CD14-positive monocyte (primary cell): ENCODE measurements at regions not wholly inside any gene's neighbourhood (a gene's known extent, or its start where the extent isn't known, plus 50 kb on each side); places are given as distances from the start of the nearest gene placed in this dataset.
A peak's percentile ranks its signal among the peaks of the same experiment; 100 is the strongest.

Experiments used
- DNase-seq, 3 donors: peaks; one replicate each; pipeline ENCODE4 v3.0.0-alpha.2; 2011 to 2022
- H2AFZ ChIP-seq: 2 replicates; pipeline ENCODE4 v1.6.0; 2012; ENCODE audit warnings: mild to moderate bottlenecking, low read depth, low read length, inconsistent platforms; ENCODE audit not compliant: insufficient read depth, poor library complexity, severe bottlenecking
- H3K27ac ChIP-seq, 2 donors: 1 replicate in 1 of 2; 2 replicates in 1 of 2; pipeline ENCODE4 v1.5.1; 2012 to 2013; ENCODE audit warnings: low read length in 2 of 2, control low read depth in 1 of 2, inconsistent platforms in 1 of 2, low read depth in 1 of 2, mild to moderate bottlenecking in 1 of 2
- H3K27me3 ChIP-seq, 2 donors: one replicate each; pipeline versions ENCODE4 v1.6.0 to v1.6.1; 2011 to 2013; ENCODE audit warnings: low read length in 2 of 2; ENCODE audit not compliant: control insufficient read depth in 2 of 2, insufficient read depth in 2 of 2
- H3K36me3 ChIP-seq, 2 donors: replicated peaks in 1 of 2; 1 replicate in 1 of 2; 2 replicates in 1 of 2; pipeline versions ENCODE4 v1.5.1 to v1.6.1; 2012 to 2013; ENCODE audit warnings: low read length in 2 of 2, control low read depth in 1 of 2, inconsistent platforms in 1 of 2, mild to moderate bottlenecking in 1 of 2; ENCODE audit not compliant: insufficient read depth in 2 of 2, control insufficient read depth in 1 of 2
- H3K4me1 ChIP-seq, 2 donors: 1 replicate in 1 of 2; 2 replicates in 1 of 2; pipeline versions ENCODE4 v1.5.1 to v1.6.1; 2012 to 2013; ENCODE audit warnings: low read length in 2 of 2, control low read depth in 1 of 2, inconsistent platforms in 1 of 2, mild to moderate bottlenecking in 1 of 2, moderate library complexity in 1 of 2; ENCODE audit not compliant: insufficient read depth in 2 of 2, control insufficient read depth in 1 of 2
- H3K4me2 ChIP-seq: replicated peaks from 2 replicates; pipeline ENCODE3; 2012; ENCODE audit warnings: low read length, moderate library complexity, mild to moderate bottlenecking; ENCODE audit not compliant: poor library complexity, severe bottlenecking; ENCODE audit errors: extremely low read depth
- H3K4me3 ChIP-seq, 3 experiments: fragments of 200-600 bp in 1 of 3; sonication (generic) in 1 of 3; replicated peaks in 1 of 3; 1 replicate in 2 of 3; 2 replicates in 1 of 3; pipeline ENCODE4 v1.5.1; 2011 to 2013; ENCODE audit warnings: low read length in 3 of 3, mild to moderate bottlenecking in 3 of 3, control low read depth in 2 of 3, low read depth in 2 of 3, inconsistent platforms in 1 of 3, moderate library complexity in 1 of 3
- H3K79me2 ChIP-seq: 2 replicates; pipeline ENCODE4 v1.6.0; 2012; ENCODE audit warnings: mild to moderate bottlenecking, control low read depth, inconsistent platforms, low read length, moderate library complexity; ENCODE audit not compliant: insufficient read depth
- H3K9ac ChIP-seq: 2 replicates; pipeline ENCODE4 v1.6.0; 2017; ENCODE audit warnings: low read length, mild to moderate bottlenecking; ENCODE audit not compliant: insufficient read depth, poor library complexity, severe bottlenecking
- H3K9me3 ChIP-seq, 2 donors: replicated peaks in 1 of 2; 1 replicate in 1 of 2; 2 replicates in 1 of 2; pipeline versions ENCODE4 v1.5.1 to v1.6.1; 2012 to 2013; ENCODE audit warnings: low read length in 2 of 2, control low read depth in 1 of 2; ENCODE audit not compliant: control insufficient read depth in 1 of 2, insufficient read depth in 1 of 2
- H4K20me1 ChIP-seq: 2 replicates; pipeline ENCODE4 v1.6.0; 2012; ENCODE audit warnings: mild to moderate bottlenecking, low read length, control low read depth, moderate library complexity; ENCODE audit not compliant: insufficient read depth
- H3K27ac Mint-ChIP-seq, 7 donors: one replicate each; pipeline ENCODE4 v1.8.0; 2020; ENCODE audit warnings: mild to moderate bottlenecking in 7 of 7, mixed read lengths in 7 of 7, moderate library complexity in 6 of 7, inconsistent platforms in 2 of 7
- H3K27me3 Mint-ChIP-seq, 3 donors: one replicate each; pipeline ENCODE4 v1.8.0; 2021 to 2022; ENCODE audit warnings: low read depth in 3 of 3, mild to moderate bottlenecking in 3 of 3, mixed read lengths in 3 of 3, moderate library complexity in 3 of 3, inconsistent platforms in 1 of 3
- H3K36me3 Mint-ChIP-seq, 2 donors: one replicate each; pipeline ENCODE4 v1.8.0; 2020; ENCODE audit warnings: mixed read lengths in 2 of 2, inconsistent platforms in 1 of 2, mild to moderate bottlenecking in 1 of 2
- H3K4me1 Mint-ChIP-seq: one replicate; pipeline ENCODE4 v1.8.0; 2020; ENCODE audit warnings: mild to moderate bottlenecking, mixed read lengths
- H3K4me3 Mint-ChIP-seq, 2 donors: one replicate each; pipeline ENCODE4 v1.8.0; 2020; ENCODE audit warnings: mild to moderate bottlenecking in 2 of 2, mixed read lengths in 2 of 2, moderate library complexity in 1 of 2
- H3K9me3 Mint-ChIP-seq, 7 donors: one replicate each; pipeline ENCODE4 v1.8.0; 2020 to 2022; ENCODE audit warnings: mixed read lengths in 7 of 7, mild to moderate bottlenecking in 6 of 7, moderate library complexity in 6 of 7, inconsistent platforms in 2 of 7
- CTCF ChIP-seq: fragments of 200-600 bp; IDR thresholded peaks from one replicate; pipeline ENCODE4 v1.8.0; 2022; ENCODE audit warnings: antibody characterized with exemption, mild to moderate bottlenecking
- WGBS: methylation state at CpG from one replicate; pipeline ENCODE4 v1.1.5; 2013; ENCODE audit warnings: missing lambda C conversion rate; ENCODE audit not compliant: insufficient coverage; 5-methylcytosine and 5-hydroxymethylcytosine counted together
- intact Hi-C, 2 donors: fragments of 100-400 bp; cut with micrococcal nuclease; formaldehyde crosslinking; loops; one replicate each; pipeline versions ENCODE4 v1.15.0 to v1.15.1; 2023

DNA sequence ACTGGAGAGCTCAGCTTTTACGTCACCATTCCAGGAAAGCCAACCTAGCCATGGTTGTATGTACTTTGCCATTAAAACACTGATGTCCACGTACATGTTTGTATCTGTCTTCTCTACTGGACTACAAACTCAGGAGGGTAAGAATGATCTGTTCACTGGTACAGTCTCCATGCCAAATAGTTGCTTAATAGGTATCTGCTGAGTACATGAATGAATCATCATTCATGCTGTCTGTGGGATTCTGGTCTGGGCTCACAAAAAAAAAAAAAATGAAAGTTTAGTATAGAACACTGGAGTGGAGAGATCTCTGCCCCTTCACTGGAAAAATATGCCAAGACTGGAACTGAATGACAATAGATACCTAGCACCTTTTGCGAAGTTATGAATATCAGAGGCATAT lies 102.6 kb upstream of the ITGA4 start:
- DNase-seq = peak; percentile 25 to 57 (median 54)
- Histone ChIP-seq H4K20me1 (no peaks in the 10 kb centered on the region), H3K79me2 (no peaks in the 10 kb centered on the region), H3K36me3 (no peaks in the 10 kb centered on the region), H3K9ac (no peak overlapping the region), H3K4me1 (peaks cover 19 to 22% of the 10 kb centered on the region in 2 donors), H3K27ac (no peak overlapping the region), H3K4me3 (no peak overlapping the region), H3K4me2 (no peak overlapping the region), H3K27me3 (no peaks in the 10 kb centered on the region), H2AFZ (no peak overlapping the region), H3K9me3 (no peaks in the 10 kb centered on the region)
- Mint-ChIP-seq H3K4me3 (no peak overlapping the region), H3K4me1 (peaks cover 38% of the 10 kb centered on the region), H3K36me3 (no peaks in the 10 kb centered on the region), H3K27me3 (peaks cover 0 to 2% (median 0%) of the 10 kb centered on the region in 3 donors), H3K9me3 (no peaks in the 10 kb centered on the region), H3K27ac (peak overlapping the region in 1 of 7 donors; percentile 17)
- intact Hi-C loops = no loop called here
- TF ChIP-seq CTCF = no peak
- no CpG with 5 or more reads among the region's 3 CpGs for WGBS

- Mint-ChIP-seq H3K27me3 (peaks cover 0 to 3% (median 0%) of the 10 kb centered on the region in 3 donors), H3K9me3 (no peaks in the 10 kb centered on the region), H3K27ac (no peak overlapping the region), H3K4me3 (no peak overlapping the region), H3K36me3 (no peaks in the 10 kb centered on the region), H3K4me1 (peaks cover 29% of the 10 kb centered on the region)
- TF ChIP-seq CTCF = no peak
- Histone ChIP-seq H4K20me1 (no peaks in the 10 kb centered on the region), H3K36me3 (no peaks in the 10 kb centered on the region), H3K4me3 (no peak overlapping the region), H3K27ac (no peak overlapping the region), H3K4me2 (no peak overlapping the region), H3K9ac (no peak overlapping the region), H3K27me3 (no peaks in the 10 kb centered on the region), H3K4me1 (peaks cover 10 to 16% of the 10 kb centered on the region in 2 donors), H3K9me3 (no peaks in the 10 kb centered on the region), H2AFZ (no peak overlapping the region), H3K79me2 (no peaks in the 10 kb centered on the region)
- no CpG with 5 or more reads among the region's 1 CpG for WGBS
- DNase-seq = peak in 1 of 3 donors; percentile 4
- intact Hi-C loops = no loop called here
These were observed 100.6 kb upstream of the ITGA4 start for GRCh38 chr2:181356526-181357130.
